ENCODE measurements at regions not wholly inside any gene's neighbourhood (a gene's known extent, or its start where the extent isn't known, plus 50 kb on each side); places are given as distances from the start of the nearest gene placed in this dataset.

DNA sequence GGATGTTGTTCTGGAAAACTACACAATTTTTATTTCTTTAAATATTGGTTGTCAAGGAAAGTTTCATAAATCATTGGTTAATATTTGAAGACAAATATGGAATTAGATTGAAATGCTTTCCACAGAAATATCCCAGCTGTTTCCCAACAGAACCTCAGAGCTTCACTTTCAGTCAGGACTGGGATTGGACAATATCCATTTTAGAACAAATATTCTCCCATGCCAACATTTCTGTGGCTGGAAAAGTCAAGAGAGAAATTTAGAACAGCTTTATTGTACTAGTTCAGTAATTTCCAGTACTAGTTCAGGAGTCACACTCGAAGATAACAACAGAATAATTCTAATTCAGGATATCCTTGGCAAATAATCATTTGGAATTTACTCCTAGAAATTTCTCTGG lies 116.1 kb upstream of the TUT7 start:
- no peak for ATAC-seq

DNA sequence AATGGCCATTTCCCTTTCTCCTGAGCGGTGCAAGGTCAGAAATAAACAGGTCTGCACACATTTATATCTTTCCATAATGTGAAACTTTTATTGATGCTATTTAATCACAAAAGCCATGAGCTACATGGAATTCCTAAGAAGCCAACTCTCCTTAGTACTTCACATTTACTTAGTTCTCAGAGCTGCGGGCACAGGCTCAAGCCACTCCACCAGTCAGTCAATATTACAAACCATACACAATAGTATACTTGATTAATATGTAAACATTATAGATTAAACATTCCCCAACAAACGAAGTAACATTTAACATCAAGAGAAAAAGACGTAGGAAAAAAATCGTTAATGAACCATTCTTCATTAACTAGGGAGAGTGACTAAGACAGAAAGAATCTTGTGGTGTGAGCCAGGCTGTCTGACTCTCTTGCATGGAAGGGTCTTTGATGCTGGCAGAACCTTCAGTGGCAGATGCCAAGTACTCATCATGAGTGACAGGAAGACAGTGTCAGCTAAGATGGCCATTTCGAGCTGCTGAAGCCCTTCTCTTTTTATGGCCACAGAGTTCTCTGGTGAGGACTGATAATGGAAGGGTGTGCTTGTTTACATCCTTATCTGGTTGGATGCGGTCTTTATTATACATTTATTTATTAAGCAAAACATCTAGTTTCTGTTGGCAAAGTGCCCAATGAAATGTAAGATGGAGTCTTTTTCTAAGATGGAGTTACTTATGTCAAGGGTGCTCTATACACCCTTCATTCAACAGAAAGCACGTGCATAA lies 115.5 kb upstream of the TUT7 start:
- ATAC-seq = no peak

- no peak for ATAC-seq
These were observed 110.0 kb upstream of the TUT7 start for GRCh38 chr9:86464242-86464641.

DNA sequence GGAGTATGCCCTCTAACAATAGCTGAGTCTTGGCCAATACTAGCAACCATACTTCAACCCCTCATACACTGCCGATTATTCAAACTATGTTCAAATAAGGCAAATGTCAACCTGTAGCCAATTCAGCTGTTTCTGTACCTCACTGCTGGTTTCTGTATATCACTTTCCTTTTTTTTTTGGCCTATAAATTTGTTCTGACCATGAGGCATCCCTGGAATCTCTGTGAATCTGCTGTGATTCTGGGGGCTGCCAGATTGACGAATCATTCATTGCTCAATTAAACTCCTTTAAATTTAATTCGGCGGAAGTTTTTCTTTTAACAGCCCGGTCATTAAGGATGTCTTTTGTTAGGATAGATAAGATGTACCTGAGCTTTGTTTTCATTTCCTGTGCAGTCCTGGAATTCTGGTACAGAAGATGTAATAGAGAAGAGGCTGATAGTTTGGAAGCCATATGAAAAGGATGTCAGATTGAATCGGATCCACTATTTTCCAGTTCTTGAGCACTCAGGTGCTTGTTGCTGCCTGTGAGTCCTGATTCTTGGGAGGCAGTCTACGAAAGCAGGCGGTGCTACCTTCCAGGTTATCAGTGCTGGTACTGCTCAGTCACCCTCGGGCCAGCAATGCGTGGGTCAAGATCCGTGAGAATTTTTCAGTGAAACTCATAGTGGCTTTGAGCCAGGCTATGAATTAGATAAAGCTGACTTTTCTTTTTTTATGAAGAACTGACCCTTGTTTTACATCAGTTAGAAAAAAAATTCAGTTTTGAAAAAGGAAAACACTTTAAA lies 106.2 kb upstream of the TUT7 start:
- ATAC-seq = no peak

- ATAC-seq = no peak
These were observed 105.5 kb upstream of the TUT7 start for GRCh38 chr9:86459599-86460155.

DNA sequence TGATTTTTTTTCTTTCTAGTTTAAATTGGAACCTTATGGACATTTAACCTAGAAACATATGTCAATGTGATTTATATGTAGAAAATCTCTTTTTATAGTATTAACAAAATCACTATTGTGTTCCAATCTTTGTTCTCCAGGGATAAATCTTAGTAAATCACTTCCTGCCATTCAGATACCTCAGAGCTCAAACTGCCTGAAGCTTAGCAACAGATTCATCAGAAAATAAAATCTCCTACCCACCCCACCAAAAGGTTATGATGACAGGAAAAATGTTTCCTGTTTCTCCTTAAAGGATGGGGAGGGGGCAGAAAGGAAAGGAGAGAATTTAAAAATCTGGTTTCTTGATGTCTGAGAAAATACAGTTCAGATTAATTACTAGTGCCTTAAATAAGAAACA lies 105.0 kb upstream of the TUT7 start:
- no peak for ATAC-seq

GRCh38 chr9:86458191-86458855 lies 104.1 kb upstream of the TUT7 start:
- ATAC-seq = no peak

GRCh38 chr9:86456416-86456815 lies 102.2 kb upstream of the TUT7 start:
- no peak for ATAC-seq

- ATAC-seq = no peak
These were observed 100.7 kb upstream of the TUT7 start for GRCh38 chr9:86454701-86455615.

- ATAC-seq = no peak
These were observed 98.1 kb upstream of the TUT7 start for GRCh38 chr9:86452201-86452828.

- ATAC-seq = no peak
These were observed 95.0 kb upstream of the TUT7 start for GRCh38 chr9:86449246-86449645.

DNA sequence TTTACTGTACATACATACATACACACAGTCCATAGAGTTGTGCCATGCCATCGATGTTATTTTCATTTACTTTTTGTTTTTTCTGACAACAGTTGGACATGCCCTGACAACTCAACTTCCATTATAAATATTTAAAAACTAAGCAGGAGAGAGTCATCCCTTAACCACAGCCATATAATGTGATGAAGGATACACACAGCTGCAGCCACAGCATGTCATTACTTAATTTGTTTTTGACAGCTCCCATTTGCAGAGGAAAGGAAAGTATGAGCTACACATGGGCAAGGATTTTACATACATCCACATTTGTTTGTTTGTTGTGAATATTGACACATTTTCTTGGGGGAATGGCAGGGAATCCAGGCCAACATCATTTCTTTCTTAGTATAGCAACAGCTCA lies 91.5 kb upstream of the TUT7 start:
- ATAC-seq = no peak

DNA sequence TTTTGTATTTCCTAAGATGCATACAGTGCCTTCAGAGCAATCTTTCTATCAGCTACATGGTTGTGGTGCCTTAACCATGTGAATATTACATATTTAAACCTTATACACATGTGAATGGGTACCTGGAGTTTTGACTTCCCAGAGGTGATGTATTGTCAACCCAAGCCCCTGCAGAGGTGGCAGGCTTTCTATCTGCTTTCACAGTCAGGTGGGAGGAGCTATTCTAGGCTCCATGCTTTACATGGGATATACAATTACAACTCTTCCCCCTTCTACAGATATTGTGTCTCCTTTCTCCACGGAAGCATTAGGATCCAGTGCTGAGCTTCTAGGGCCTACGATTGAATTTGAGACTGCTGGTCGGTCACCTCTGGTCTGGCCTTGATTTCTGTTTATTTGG lies 89.8 kb upstream of the TUT7 start:
- no peak for ATAC-seq

GRCh38 chr9:86434039-86434726 lies 80.0 kb upstream of the TUT7 start:
- no peak for ATAC-seq

DNA sequence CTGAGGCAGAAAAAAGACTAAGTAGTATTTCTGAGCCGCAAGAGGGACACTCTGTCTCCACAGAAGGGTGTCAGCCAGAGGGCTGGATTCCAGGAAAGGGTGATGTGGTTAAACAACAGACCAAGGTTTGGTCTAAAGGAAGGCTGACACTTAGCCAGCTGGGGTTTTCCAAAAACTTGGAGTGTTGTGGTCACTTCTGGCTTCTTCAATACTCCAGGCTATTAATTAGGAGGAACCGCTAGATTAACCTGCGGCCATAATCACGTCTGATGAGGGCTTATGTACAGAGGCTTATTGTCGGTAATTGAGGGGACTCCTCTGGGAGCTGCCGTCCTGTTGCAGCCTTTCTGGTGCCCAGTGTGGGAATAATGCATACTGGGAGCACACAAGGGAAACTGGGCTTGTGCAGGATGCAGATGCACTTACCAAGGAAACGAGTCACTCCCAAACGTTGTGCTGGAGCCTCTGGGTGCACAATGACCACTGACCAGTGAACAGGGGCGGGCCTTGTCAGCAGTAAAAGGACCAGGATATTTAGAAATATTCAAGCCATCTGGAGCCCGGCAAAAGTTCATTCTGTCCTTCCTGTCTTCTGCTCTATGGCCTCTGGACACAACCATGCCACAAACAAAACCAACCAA lies 70.2 kb upstream of the TUT7 start:
- ATAC-seq = no peak

DNA sequence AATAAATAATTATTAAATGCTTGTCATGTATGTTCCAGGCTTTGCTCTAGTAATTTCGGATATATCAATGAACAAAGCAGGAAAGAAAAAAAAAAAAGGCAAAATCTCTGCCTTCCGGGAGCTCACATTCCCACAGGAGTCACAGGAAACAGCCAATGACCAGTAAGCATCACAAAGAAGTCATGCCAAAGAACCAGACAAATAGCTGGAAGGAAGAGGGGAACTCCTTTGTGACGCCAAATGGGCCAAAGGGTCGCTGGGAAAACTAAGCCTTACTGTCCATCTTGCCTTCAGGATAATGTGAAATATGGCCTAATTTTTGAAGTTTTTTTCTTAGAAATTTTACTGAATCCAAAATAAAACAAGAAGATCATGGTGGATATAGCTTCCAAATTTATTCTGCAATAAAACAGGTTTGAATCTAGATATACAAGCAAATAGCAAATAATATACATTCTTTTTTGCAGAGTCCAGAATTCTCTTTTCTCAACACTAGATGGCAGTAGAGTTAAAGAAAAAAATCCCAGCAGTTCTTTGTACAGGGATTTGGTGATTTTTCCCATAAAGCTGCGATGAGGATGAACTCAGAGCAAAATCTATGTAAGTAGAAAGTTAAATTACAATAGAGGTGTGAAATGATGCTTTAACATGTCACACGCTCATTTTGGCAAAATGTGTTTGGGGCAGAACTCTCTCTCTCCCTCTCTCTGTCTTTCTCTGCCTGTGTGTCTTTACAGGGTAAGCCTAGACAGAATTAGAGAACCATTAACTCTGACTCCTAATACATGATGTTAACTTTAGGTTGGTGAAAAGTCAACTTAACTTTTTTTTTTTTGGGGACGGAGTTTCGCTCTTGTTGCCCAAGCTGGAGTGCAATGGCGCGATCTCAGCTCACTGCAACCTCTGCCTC lies 60.0 kb upstream of the TUT7 start:
- no peak for ATAC-seq

GRCh38 chr9:86410281-86410680 lies 56.1 kb upstream of the TUT7 start:
- ATAC-seq = no peak

DNA sequence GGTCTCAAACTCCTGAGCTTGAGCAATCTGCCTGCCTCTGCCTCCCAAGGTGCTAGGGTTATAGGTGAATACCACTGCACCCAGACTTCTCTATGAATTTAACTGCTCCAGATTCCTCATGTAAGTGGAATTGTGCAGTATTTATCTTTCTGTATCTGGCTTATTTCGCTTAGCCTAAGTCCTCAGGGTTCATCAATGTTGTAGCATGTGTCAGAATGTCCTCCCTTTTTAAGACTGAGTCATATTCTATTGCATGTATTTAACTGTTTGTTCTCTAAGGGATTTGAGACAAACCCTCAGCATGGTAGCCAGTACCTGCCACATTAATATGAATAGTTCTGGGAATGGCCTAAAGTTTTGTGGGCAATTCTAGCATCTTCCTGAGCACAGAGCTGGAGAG lies 53.9 kb upstream of the TUT7 start:
- no peak for ATAC-seq

GRCh38 chr9:86407022-86407421 lies 52.8 kb upstream of the TUT7 start:
- no peak for ATAC-seq

GRCh38 chr9:86406366-86406765 lies 52.2 kb upstream of the TUT7 start:
- ATAC-seq = no peak

All from activated CD4-positive, CD25-positive, alpha-beta regulatory T cell treated with anti-CD3 and anti-CD28 coated beads, Interleukin-2, amount 50 U/mL, for 24 hours (primary cell).